GM23248 (cell line): ENCODE measurements at regions not wholly inside any gene's neighbourhood (a gene's known extent, or its start where the extent isn't known, plus 50 kb on each side); places are given as distances from the start of the nearest gene placed in this dataset.

Source experiments
- DNase-seq: peaks from one replicate; pipeline ENCODE4 v3.0.0-alpha.2; 2015
- H2AFZ ChIP-seq: fragments of 200-600 bp; sonication (generic); 2 replicates; pipeline ENCODE4 v1.6.1; 2016; ENCODE audit warnings: antibody characterized with exemption
- H3F3A ChIP-seq: fragments of 200-600 bp; sonication (generic); 2 replicates; pipeline ENCODE4 v1.6.1; 2016; ENCODE audit warnings: mild to moderate bottlenecking, antibody characterized with exemption, mixed run types; ENCODE audit not compliant: insufficient read depth
- H3K27ac ChIP-seq: fragments of 200-600 bp; sonication (generic); 2 replicates; pipeline ENCODE4 v1.5.1; 2016; ENCODE audit warnings: mild to moderate bottlenecking
- H3K27me3 ChIP-seq: fragments of 200-600 bp; sonication (generic); replicated peaks from 2 replicates; pipeline ENCODE4 v1.6.1; 2016; ENCODE audit warnings: mild to moderate bottlenecking; ENCODE audit not compliant: insufficient read depth
- H3K36me3 ChIP-seq: fragments of 200-600 bp; sonication (generic); 2 replicates; pipeline ENCODE4 v1.6.1; 2016; ENCODE audit warnings: low read depth, mild to moderate bottlenecking
- H3K4me1 ChIP-seq: fragments of 200-600 bp; sonication (generic); 2 replicates; pipeline ENCODE4 v1.6.1; 2016; ENCODE audit warnings: mild to moderate bottlenecking; ENCODE audit not compliant: insufficient read depth
- H3K4me2 ChIP-seq: fragments of 200-600 bp; sonication (generic); one replicate; pipeline ENCODE4 v1.6.1; 2016; ENCODE audit warnings: mild to moderate bottlenecking; ENCODE audit not compliant: unreplicated experiment
- H3K4me3 ChIP-seq: fragments of 200-600 bp; sonication (generic); 2 replicates; pipeline ENCODE4 v1.5.1; 2016; ENCODE audit warnings: mild to moderate bottlenecking
- H3K79me2 ChIP-seq: fragments of 200-600 bp; sonication (generic); 2 replicates; pipeline ENCODE4 v1.6.1; 2016; ENCODE audit warnings: mild to moderate bottlenecking; ENCODE audit not compliant: insufficient read depth
- H3K9ac ChIP-seq: fragments of 200-600 bp; sonication (generic); 2 replicates; pipeline ENCODE4 v1.6.1; 2016; ENCODE audit warnings: mild to moderate bottlenecking
- H3K9me2 ChIP-seq: fragments of 200-600 bp; sonication (generic); 2 replicates; pipeline ENCODE4 v1.6.1; 2016; ENCODE audit warnings: mixed run types, mild to moderate bottlenecking, moderate library complexity; ENCODE audit not compliant: insufficient read depth
- H3K9me3 ChIP-seq: fragments of 200-600 bp; sonication (generic); one replicate; pipeline ENCODE4 v1.6.1; 2017; ENCODE audit warnings: low read depth
- H4K20me1 ChIP-seq: fragments of 200-600 bp; sonication (generic); 2 replicates; pipeline ENCODE4 v1.6.0; 2016; ENCODE audit not compliant: insufficient read depth
- EZH2 ChIP-seq: fragments of 200-600 bp; sonication (generic); IDR thresholded peaks from 2 replicates; pipeline ENCODE4 v1.6.1; 2018; ENCODE audit warnings: antibody characterized with exemption, mild to moderate bottlenecking; ENCODE audit not compliant: insufficient read depth, poor library complexity, severe bottlenecking
- EZH2phosphoT487 ChIP-seq: fragments of 200-600 bp; sonication (generic); IDR thresholded peaks from 2 replicates; pipeline ENCODE4 v1.6.1; 2018; ENCODE audit warnings: antibody characterized with exemption, moderate library complexity, mild to moderate bottlenecking, low read depth; ENCODE audit not compliant: insufficient read depth
- WGBS, 2 experiments: methylation state at CpG; one replicate each; pipeline ENCODE4 v1.1.6; 2015 to 2017; ENCODE audit warnings: low lambda C conversion rate in 2 of 2, low coverage in 1 of 2; ENCODE audit errors: missing lambda C conversion rate in 2 of 2; 5-methylcytosine and 5-hydroxymethylcytosine counted together
- in situ Hi-C: fragments of 300-500 bp; cut with MboI; formaldehyde crosslinking; loops from 2 replicates; pipeline ENCODE4 v1.15.0; 2020

- Histone ChIP-seq H3K4me1 (peaks cover 23% of the 10 kb centered on the region), H3K79me2 (no peaks in the 10 kb centered on the region), H2AFZ (peak overlapping the region; percentile 27; the same call in 1 of the 2 replicates), H3K9me3 (no peaks in the 10 kb centered on the region), H3K4me3 (no peak overlapping the region), H3K27ac (peak overlapping the region; percentile 40), H3K4me2 (no peak overlapping the region), H3K9ac (no peak overlapping the region), H4K20me1 (no peaks in the 10 kb centered on the region), H3K9me2 (no peaks in the 10 kb centered on the region), H3K27me3 (no peaks in the 10 kb centered on the region), H3F3A (peaks cover 20% of the 10 kb centered on the region), H3K36me3 (no peaks in the 10 kb centered on the region)
- no peak for TF ChIP-seq EZH2
- TF ChIP-seq EZH2phosphoT487 = no peak
- peak; percentile 76 for DNase-seq
- in situ Hi-C loops = no loop called here
- 29 to 30% methylated on average over 4 of the region's 4 CpGs for WGBS, 2 experiments
Measured at GRCh38 chr5:57532513-57533497, 50.2 kb upstream of the ACTBL2 start.
